ENCODE measurements at regions not wholly inside any gene's neighbourhood (a gene's known extent, or its start where the extent isn't known, plus 50 kb on each side); places are given as distances from the start of the nearest gene placed in this dataset.
A peak's percentile ranks its signal among the peaks of the same experiment; 100 is the strongest.
"Not testable (repeated sequence)": the region's sequence is repeated elsewhere in the genome, so short reads cannot be mapped to it uniquely, and the experiment has no call there.

GRCh38 chr4:26181616-26182015, 139.2 kb upstream of the RBPJ start:
- no peak for DNase-seq

DNA sequence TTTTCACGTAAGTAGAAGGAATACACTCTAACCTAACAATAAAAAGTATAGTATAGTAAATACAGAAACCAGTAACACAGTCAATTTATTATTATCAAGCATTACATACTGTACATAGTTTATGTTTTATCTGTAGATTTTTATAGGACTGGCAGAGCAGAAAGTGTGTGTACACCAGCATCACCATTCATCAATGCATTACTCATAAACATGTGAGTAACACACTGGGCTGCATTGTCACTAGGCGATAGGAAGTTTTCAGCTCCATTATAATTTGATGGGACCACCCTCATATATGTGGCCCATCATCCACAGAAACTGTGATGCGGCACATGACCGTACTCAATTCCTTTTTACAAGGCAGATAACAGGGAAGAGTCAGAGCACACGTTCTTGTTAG, 137.8 kb upstream of the RBPJ start:
- DNase-seq, result no peak

GRCh38 chr4:26185436-26185835, 135.4 kb upstream of the RBPJ start:
- no peak for DNase-seq

DNA sequence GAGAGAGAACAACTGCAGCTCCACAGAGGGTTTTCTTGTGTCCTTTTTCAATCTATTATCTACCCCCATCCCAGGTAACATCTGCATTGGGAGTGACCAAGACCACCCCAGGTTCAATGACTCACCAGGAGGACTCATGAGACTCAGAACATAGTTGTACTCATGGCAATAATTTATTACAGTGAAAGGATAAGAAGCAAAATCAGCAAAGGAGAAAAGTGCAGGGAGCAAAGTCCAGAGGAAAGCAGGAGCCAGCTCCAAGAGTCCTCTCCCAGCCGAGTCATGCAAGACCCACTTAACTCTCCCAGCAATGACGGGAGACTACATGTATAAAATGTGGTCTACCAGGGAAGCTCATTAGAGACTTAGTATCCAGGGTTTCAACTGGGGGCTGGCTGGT, 129.5 kb upstream of the RBPJ start:
- DNase-seq, result no peak

GRCh38 chr4:26192899-26193869, 127.6 kb upstream of the RBPJ start:
- no peak for DNase-seq

DNA sequence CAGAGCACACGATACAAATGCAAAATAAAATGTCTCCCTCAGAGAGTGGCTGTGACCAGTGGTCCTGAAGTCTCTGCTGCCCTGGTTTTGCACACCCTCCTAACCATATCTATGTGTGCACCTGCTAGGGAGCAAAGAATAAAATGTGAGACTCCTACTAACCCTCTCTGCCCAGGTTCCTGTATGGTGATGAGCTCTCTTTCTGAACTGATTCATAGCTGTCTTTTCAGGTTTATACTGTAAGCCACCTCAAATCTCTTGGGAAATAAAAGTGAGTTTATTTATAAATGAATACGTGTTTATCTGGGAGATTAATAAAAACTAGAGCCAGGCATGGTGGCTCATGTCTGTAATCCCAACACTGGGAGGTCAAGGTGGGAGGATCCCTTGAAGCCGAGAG, 126.0 kb upstream of the RBPJ start:
- no peak for DNase-seq

DNA sequence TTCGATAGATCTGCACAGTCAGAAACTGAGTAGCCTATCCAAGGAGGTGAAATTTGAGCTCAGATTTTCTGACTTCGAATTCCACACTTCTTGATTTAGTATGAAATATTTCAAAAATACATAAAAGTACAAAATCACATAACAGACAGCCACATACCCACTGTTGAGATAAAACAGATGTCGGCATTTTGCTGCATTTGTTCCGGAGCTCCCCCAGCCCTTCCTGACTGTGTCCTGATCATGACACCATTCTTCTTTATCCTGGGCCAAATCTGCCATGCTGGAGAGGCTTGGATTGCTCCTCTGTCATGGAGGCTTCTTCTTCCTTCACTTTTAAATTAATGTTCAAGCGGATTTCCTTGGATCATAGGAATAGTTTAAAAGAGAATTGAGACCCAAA, 124.2 kb upstream of the RBPJ start:
- no peak for DNase-seq

DNA sequence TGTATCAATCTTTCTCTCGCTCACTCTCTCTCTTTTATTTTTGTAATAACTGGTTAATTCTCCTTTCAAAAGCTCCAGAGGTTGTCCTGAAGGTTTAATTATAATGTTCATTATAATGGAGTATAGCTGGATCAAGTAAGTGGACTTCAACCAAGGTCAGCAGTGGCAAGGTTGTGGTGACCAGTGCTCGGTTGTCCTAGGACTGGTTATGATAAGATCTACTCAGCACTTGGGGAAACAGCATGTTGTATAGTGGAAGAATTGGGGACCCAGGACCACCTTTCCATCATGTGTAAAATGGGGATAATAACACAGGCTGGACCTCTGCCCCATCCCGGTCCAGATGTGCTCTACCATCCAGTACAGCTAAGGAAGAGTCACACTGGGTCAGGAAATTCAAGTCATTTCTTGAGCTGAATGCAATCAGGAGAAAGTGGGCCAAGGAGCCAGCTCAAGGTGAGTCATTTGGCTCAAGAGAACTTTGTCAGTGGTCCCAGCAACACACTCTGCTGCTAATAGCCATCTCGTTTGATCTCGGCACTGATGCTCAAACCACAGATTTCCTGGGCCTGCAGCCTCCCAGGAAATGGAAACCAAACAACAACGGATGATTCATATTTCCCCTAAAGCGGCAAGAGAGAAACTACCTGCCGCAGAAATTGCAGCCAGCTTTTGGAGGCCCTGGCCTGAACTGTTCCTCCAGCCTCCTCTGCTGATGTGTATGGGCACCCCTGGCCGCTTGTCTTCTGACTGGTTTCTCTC, 123.6 kb upstream of the RBPJ start:
- DNase-seq, result no peak

- not testable (repeated sequence) for DNase-seq
Measured at GRCh38 chr4:26198931-26199330, 121.9 kb upstream of the RBPJ start.

DNA sequence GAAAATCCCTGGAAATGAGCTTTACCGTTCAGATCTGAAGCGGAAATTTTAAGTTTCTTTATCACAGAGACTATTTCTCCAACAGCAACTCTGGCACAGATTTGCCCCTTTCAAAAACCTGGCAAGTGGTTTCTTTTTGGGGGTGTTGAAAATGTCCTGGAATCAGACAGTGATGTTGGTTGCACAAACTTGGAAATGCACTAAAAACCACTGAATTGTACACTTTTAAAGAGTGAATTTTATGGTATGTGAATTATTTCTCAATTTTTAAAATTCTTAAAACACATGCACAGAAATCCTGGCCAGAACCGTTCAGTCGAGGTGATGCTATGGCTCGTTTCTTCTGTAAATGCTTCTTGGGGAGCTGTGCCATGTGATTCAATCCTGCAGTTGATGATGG, 121.2 kb upstream of the RBPJ start:
- DNase-seq, result no peak

GRCh38 chr4:26201120-26201519, 119.7 kb upstream of the RBPJ start:
- DNase-seq, result no peak

GRCh38 chr4:26204249-26204825, 116.5 kb upstream of the RBPJ start:
- DNase-seq, result no peak

- peak; percentile 47 to 79 for DNase-seq
Measured at GRCh38 chr4:26204911-26205370, 115.9 kb upstream of the RBPJ start.

GRCh38 chr4:26206339-26206738, 114.5 kb upstream of the RBPJ start:
- no peak for DNase-seq

GRCh38 chr4:26206999-26207398, 113.8 kb upstream of the RBPJ start:
- peak; percentile 23 to 25 for DNase-seq

DNA sequence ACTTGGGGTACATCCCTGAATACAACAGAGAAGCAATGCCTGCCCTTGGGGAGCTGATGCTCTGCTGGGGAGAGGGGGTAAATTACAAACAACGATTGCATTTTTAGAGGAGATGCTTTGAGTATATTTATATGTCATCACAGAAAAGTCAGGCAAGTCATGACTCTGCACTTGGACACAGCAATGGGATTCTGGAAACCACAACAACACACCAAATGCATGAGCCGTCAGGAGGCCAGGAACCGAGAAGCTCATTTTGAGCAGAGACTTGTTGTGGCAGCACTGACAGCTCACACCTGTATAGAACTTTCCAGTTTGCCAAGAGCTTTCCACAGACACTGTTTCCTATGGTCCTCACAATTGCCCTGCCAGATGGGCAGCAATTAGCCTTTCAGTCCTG, 113.2 kb upstream of the RBPJ start:
- DNase-seq, result no peak

GRCh38 chr4:26208237-26208994, 112.4 kb upstream of the RBPJ start:
- DNase-seq, result no peak

DNA sequence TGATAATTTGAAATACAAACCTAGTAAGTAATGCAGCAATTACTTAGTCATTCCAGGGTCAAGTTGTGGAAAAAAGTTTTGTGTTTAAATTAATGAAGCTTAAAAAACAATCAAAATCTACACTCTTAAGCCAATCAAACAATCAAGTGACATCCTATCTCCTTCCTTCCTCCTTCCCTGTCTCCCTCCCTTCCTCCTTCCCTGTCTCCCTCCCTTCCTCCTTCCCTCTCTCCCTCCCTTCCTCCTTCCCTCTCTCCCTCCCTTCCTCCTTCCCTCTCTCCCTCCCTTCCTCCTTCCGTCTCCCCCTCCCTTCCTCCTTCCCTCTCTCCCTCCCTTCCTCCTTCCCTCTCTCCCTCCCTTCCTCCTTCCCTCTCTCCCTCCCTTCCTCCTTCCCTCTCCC, 111.4 kb upstream of the RBPJ start:
- DNase-seq, result not testable (repeated sequence)

DNA sequence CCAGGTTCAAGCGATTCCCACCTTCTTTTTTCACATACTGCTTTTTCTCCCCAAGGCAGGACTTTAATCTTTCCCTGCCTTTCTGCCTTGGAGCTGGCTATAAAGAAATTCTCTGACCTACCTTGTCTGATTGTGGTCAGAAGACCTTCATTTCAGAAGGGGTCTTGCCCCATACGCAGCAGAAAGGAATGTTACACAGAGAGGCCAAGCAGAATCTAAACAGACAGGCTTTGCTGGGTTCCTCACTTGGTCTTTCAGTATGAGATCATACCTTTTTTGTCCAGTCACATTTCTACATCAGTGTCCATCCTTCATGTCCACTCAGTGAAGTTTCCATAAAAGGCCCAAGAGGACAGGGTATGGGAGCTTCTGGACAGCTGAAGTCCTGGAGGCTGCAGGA, 108.3 kb upstream of the RBPJ start:
- DNase-seq, result no peak

DNA sequence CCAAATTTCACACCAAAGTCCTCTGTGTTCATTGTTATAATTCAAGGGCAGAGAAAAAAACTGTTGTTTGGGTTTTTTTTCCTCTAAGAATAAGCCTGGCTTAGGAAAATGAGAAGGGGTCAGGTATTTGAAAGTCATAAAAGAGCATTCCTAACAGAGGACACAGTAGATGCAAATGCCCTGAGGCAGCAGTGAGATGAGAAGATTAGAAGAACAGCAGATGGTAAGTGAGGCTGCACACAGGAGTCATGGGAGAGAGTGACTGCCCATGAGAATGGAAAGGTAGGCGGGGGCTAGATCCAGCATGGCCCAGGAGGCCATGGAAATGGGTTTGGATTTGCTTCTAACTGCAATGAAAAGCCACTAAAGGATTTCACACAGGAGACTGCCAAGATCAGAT, 107.5 kb upstream of the RBPJ start:
- no peak for DNase-seq

DNA sequence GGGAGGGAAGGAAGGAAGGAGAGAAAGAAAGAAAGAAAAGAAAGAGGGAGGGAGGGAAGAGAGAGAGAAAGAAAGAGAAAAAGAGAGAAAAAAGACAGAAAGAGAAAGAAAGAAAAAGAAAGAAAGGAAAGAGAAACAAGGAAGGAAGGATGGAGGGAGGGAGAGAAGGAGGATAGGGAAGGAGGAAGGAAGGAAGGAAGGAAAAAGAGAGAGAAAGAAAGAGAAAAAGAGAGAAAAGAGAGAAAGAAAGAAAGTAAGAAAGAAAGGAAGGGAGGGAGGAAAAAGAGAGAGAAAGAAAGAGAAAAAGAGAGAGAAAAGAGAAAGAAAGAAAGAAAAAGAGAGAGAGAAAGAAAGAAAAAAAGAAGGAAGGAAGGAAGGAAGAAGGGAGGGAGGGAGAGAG, 105.8 kb upstream of the RBPJ start:
- DNase-seq, result no peak

DNA sequence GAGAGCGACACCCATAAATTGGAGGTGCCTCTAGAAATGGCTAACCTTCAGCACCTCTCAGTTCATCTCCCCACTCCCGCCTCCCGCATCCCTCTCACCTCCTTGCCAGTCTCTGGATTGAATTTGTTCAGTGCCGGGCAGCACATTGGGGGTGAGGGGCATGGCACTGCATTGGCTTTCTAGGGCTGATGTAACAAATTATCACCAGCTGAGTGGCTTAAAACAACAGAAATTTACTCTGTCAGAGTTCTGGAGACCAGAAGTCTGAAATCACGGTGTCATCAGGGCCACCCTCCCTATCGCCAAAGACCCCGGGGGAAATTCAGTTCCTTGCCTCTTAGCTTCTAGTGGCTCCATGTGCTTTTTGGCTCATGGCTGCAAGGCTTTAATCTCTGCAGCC, 105.1 kb upstream of the RBPJ start:
- DNase-seq, result no peak

- no peak for DNase-seq
Measured at GRCh38 chr4:26217481-26217880, 103.3 kb upstream of the RBPJ start.
